MG63 (cell line): ENCODE measurements at regions not wholly inside any gene's neighbourhood (a gene's known extent, or its start where the extent isn't known, plus 50 kb on each side); places are given as distances from the start of the nearest gene placed in this dataset.
A peak's percentile ranks its signal among the peaks of the same experiment; 100 is the strongest.
"Not testable (repeated sequence)": the region's sequence is repeated elsewhere in the genome, so short reads cannot be mapped to it uniquely, and the experiment has no call there.

Source experiments
- DNase-seq: peaks from one replicate; pipeline ENCODE4 v3.0.0-alpha.2; 2020
- H3K27me3 ChIP-seq: fragments of 250-450 bp; sonication (Bioruptor Pico); 2 replicates; pipeline ENCODE4 v1.5.1; 2020; ENCODE audit warnings: mild to moderate bottlenecking, moderate library complexity
- H3K36me3 ChIP-seq: fragments of 250-450 bp; sonication (Bioruptor Pico); 2 replicates; pipeline ENCODE4 v1.5.1; 2020; ENCODE audit warnings: mild to moderate bottlenecking, moderate library complexity
- H3K4me3 ChIP-seq: fragments of 250-450 bp; sonication (Bioruptor Pico); 2 replicates; pipeline ENCODE4 v1.5.1; 2020; ENCODE audit warnings: mild to moderate bottlenecking, moderate library complexity
- H3K9me3 ChIP-seq: fragments of 250-450 bp; sonication (Bioruptor Pico); 2 replicates; pipeline ENCODE4 v1.5.1; 2020; ENCODE audit warnings: mild to moderate bottlenecking, moderate library complexity

GRCh38 chr4:86500527-86500926 lies 93.6 kb upstream of the PTPN13 start:
- Histone ChIP-seq H3K9me3 (no peaks in the 10 kb centered on the region), H3K36me3 (no peaks in the 10 kb centered on the region), H3K27me3 (no peaks in the 10 kb centered on the region), H3K4me3 (no peak overlapping the region)
- DNase-seq, result no peak

GRCh38 chr4:86502081-86502480 lies 92.0 kb upstream of the PTPN13 start:
- H3K4me3 ChIP-seq, result no peak overlapping the region

GRCh38 chr4:86506591-86506990 lies 87.5 kb upstream of the PTPN13 start:
- DNase-seq, result no peak
- Histone ChIP-seq H3K36me3 (no peaks in the 10 kb centered on the region), H3K9me3 (no peaks in the 10 kb centered on the region), H3K4me3 (no peak overlapping the region), H3K27me3 (no peaks in the 10 kb centered on the region)

More at GRCh38 chr4:86502081-86502480, 92.0 kb upstream of the PTPN13 start:
- no peaks in the 10 kb centered on the region for H3K27me3 ChIP-seq
- no peak for DNase-seq
- no peaks in the 10 kb centered on the region for H3K9me3 ChIP-seq
- H3K36me3 ChIP-seq, result no peaks in the 10 kb centered on the region

GRCh38 chr4:86508436-86508835 lies 85.7 kb upstream of the PTPN13 start:
- no peaks in the 10 kb centered on the region for H3K36me3 ChIP-seq
- H3K9me3 ChIP-seq, result no peaks in the 10 kb centered on the region
- H3K4me3 ChIP-seq, result peak overlapping the region; percentile 10
- H3K27me3 ChIP-seq, result no peaks in the 10 kb centered on the region
- no peak for DNase-seq

GRCh38 chr4:86511590-86511989 lies 82.5 kb upstream of the PTPN13 start:
- DNase-seq, result no peak
- Histone ChIP-seq H3K27me3 (no peaks in the 10 kb centered on the region), H3K9me3 (no peaks in the 10 kb centered on the region), H3K36me3 (no peaks in the 10 kb centered on the region), H3K4me3 (no peak overlapping the region)

GRCh38 chr4:86512631-86513030 lies 81.5 kb upstream of the PTPN13 start:
- DNase-seq, result no peak
- H3K36me3 ChIP-seq, result no peaks in the 10 kb centered on the region
- H3K27me3 ChIP-seq, result no peaks in the 10 kb centered on the region
- no peaks in the 10 kb centered on the region for H3K9me3 ChIP-seq
- no peak overlapping the region for H3K4me3 ChIP-seq

- not testable (repeated sequence) for H3K27me3 ChIP-seq, H3K4me3 ChIP-seq, H3K9me3 ChIP-seq, DNase-seq, H3K36me3 ChIP-seq
These were observed 78.2 kb upstream of the PTPN13 start for GRCh38 chr4:86515963-86516362.

- Histone ChIP-seq H3K9me3 (no peaks in the 10 kb centered on the region), H3K4me3 (no peak overlapping the region)
- no peak for DNase-seq
These were observed 72.6 kb upstream of the PTPN13 start for GRCh38 chr4:86521373-86521969.

GRCh38 chr4:86522349-86522748 lies 71.8 kb upstream of the PTPN13 start:
- Histone ChIP-seq H3K9me3 (no peaks in the 10 kb centered on the region), H3K36me3 (no peaks in the 10 kb centered on the region), H3K27me3 (no peaks in the 10 kb centered on the region), H3K4me3 (no peak overlapping the region)
- DNase-seq, result no peak

More at GRCh38 chr4:86521373-86521969, 72.6 kb upstream of the PTPN13 start:
- Histone ChIP-seq H3K27me3 (no peaks in the 10 kb centered on the region), H3K36me3 (no peaks in the 10 kb centered on the region)

GRCh38 chr4:86523333-86523732 lies 70.8 kb upstream of the PTPN13 start:
- H3K9me3 ChIP-seq, result no peaks in the 10 kb centered on the region
- H3K27me3 ChIP-seq, result no peaks in the 10 kb centered on the region
- H3K4me3 ChIP-seq, result no peak overlapping the region
- no peak for DNase-seq
- H3K36me3 ChIP-seq, result no peaks in the 10 kb centered on the region

- H3K36me3 ChIP-seq, H3K4me3 ChIP-seq, DNase-seq, H3K27me3 ChIP-seq, H3K9me3 ChIP-seq: not testable (repeated sequence)
These were observed 66.4 kb upstream of the PTPN13 start for GRCh38 chr4:86527713-86528112.

GRCh38 chr4:86529436-86529835 lies 64.7 kb upstream of the PTPN13 start:
- DNase-seq, result no peak
- Histone ChIP-seq H3K27me3 (no peaks in the 10 kb centered on the region), H3K9me3 (no peaks in the 10 kb centered on the region), H3K4me3 (no peak overlapping the region), H3K36me3 (no peaks in the 10 kb centered on the region)

- Histone ChIP-seq H3K9me3 (no peaks in the 10 kb centered on the region), H3K4me3 (no peak overlapping the region), H3K36me3 (no peaks in the 10 kb centered on the region), H3K27me3 (no peaks in the 10 kb centered on the region)
- no peak for DNase-seq
These were observed 63.9 kb upstream of the PTPN13 start for GRCh38 chr4:86530183-86530582.

GRCh38 chr4:86531440-86531839 lies 62.7 kb upstream of the PTPN13 start:
- H3K27me3 ChIP-seq, result no peaks in the 10 kb centered on the region
- no peaks in the 10 kb centered on the region for H3K36me3 ChIP-seq
- DNase-seq, result no peak

GRCh38 chr4:86532851-86533250 lies 61.3 kb upstream of the PTPN13 start:
- Histone ChIP-seq H3K36me3 (no peaks in the 10 kb centered on the region), H3K9me3 (no peaks in the 10 kb centered on the region), H3K27me3 (no peaks in the 10 kb centered on the region), H3K4me3 (no peak overlapping the region)
- no peak for DNase-seq

More at GRCh38 chr4:86531440-86531839, 62.7 kb upstream of the PTPN13 start:
- H3K9me3 ChIP-seq, result no peaks in the 10 kb centered on the region
- H3K4me3 ChIP-seq, result no peak overlapping the region

GRCh38 chr4:86536151-86536550 lies 58.0 kb upstream of the PTPN13 start:
- no peak for DNase-seq
- no peak overlapping the region for H3K4me3 ChIP-seq

GRCh38 chr4:86542319-86543027 lies 51.6 kb upstream of the PTPN13 start:
- no peaks in the 10 kb centered on the region for H3K27me3 ChIP-seq
- DNase-seq, result no peak
- H3K4me3 ChIP-seq, result no peak overlapping the region
- no peaks in the 10 kb centered on the region for H3K36me3 ChIP-seq
- no peaks in the 10 kb centered on the region for H3K9me3 ChIP-seq

More at GRCh38 chr4:86536151-86536550, 58.0 kb upstream of the PTPN13 start:
- no peaks in the 10 kb centered on the region for H3K27me3 ChIP-seq
- no peaks in the 10 kb centered on the region for H3K36me3 ChIP-seq
- no peaks in the 10 kb centered on the region for H3K9me3 ChIP-seq

- Histone ChIP-seq H3K9me3 (no peaks in the 10 kb centered on the region), H3K36me3 (no peaks in the 10 kb centered on the region), H3K27me3 (no peaks in the 10 kb centered on the region), H3K4me3 (no peak overlapping the region)
- DNase-seq, result no peak
These were observed 51.0 kb upstream of the PTPN13 start for GRCh38 chr4:86543080-86543479.
